ENCODE measurements at regions not wholly inside any gene's neighbourhood (a gene's known extent, or its start where the extent isn't known, plus 50 kb on each side); places are given as distances from the start of the nearest gene placed in this dataset.

DNA sequence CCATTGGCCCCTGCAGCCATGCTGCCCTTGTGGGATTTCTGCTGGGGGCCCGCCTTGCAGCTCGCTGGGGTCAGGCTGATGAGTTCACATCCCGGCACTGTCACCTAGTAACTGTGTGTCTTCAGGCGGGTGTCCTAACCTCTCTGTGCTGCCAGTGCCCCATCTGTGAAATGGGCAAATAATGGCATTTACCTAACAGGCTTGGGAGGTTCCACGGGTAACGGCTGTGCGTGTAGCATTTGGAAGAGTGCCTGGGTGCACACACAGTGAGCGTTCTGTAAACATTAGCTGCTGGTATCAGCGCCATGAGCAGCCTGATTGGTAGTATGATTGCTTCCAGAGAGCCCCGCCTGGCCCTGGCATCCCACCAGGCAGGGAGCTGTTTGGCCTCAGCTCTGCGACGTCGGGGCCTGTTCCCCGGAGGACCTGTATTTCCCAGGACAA, 167.3 kb upstream of the GSE1 start:
- TF ChIP-seq EZH2 (IDR thresholded peaks at IDR 0.05; ENCODE audit: borderline replicate concordance, low read depth, low read length, severe bottlenecking), result no peak
- TF ChIP-seq, protein P1, sequence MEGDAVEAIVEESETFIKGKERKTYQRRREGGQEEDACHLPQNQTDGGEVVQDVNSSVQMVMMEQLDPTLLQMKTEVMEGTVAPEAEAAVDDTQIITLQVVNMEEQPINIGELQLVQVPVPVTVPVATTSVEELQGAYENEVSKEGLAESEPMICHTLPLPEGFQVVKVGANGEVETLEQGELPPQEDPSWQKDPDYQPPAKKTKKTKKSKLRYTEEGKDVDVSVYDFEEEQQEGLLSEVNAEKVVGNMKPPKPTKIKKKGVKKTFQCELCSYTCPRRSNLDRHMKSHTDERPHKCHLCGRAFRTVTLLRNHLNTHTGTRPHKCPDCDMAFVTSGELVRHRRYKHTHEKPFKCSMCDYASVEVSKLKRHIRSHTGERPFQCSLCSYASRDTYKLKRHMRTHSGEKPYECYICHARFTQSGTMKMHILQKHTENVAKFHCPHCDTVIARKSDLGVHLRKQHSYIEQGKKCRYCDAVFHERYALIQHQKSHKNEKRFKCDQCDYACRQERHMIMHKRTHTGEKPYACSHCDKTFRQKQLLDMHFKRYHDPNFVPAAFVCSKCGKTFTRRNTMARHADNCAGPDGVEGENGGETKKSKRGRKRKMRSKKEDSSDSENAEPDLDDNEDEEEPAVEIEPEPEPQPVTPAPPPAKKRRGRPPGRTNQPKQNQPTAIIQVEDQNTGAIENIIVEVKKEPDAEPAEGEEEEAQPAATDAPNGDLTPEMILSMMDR (IDR thresholded peaks at IDR 0.05; ENCODE audit: borderline replicate concordance, extremely low read depth, low read length, poor library complexity, severe bottlenecking), result no peak
